Motor neuron (in vitro differentiated cells): ENCODE measurements at regions not wholly inside any gene's neighbourhood (a gene's known extent, or its start where the extent isn't known, plus 50 kb on each side); places are given as distances from the start of the nearest gene placed in this dataset.
A peak's percentile ranks its signal among the peaks of the same experiment; 100 is the strongest.

ENCODE experiments used
- ATAC-seq, 8 experiments: fragments of 200-7000 bp; cut with Tn5 transposase; replicated peaks in 6 of 8; 2 replicates each; pipeline ENCODE4 v1.8.0; 2021; ENCODE audit warnings: mild to moderate bottlenecking in 8 of 8, moderate library complexity in 8 of 8
- H3K27ac ChIP-seq, 2 donors: fragments of 250-450 bp; sonication (Bioruptor Pico); 2 replicates each; pipeline ENCODE4 v1.9.0; 2021; ENCODE audit warnings: antibody characterized with exemption in 2 of 2, mild to moderate bottlenecking in 2 of 2, moderate library complexity in 1 of 2
- H3K4me1 ChIP-seq, 2 donors: fragments of 250-450 bp; sonication (Bioruptor Pico); replicated peaks in 1 of 2; 2 replicates each; pipeline ENCODE4 v1.6.1; 2021; ENCODE audit warnings: antibody characterized with exemption in 2 of 2, mild to moderate bottlenecking in 2 of 2, moderate library complexity in 1 of 2
- H3K4me3 ChIP-seq, 5 donors: fragments of 250-450 bp; sonication (Bioruptor Pico); 2 replicates each; pipeline ENCODE4 v1.9.0; 2021; ENCODE audit warnings: antibody characterized with exemption in 5 of 5, mild to moderate bottlenecking in 5 of 5, moderate library complexity in 4 of 5
- WGBS, 10 experiments: fragments of 450-650 bp; shearing (Covaris generic); methylation state at CpG; one replicate each; pipeline ENCODE4 v1.0.0; 2022; 5-methylcytosine and 5-hydroxymethylcytosine counted together
- in situ Hi-C, 9 experiments: fragments of 400-800 bp; cut with MboI; loops; one replicate each; pipeline ENCODE4 v1.15.0; 2021; ENCODE audit warnings: low sequenced_read_pairs in 9 of 9, low pct_unique_long_range_greater_than_20kb in 2 of 9; ENCODE audit not compliant: unreplicated experiment in 9 of 9

GRCh38 chr11:8740129-8740528, 57.5 kb downstream of the RPL27A start:
- Histone ChIP-seq H3K4me1 (no peaks in the 10 kb centered on the region), H3K27ac (no peak overlapping the region), H3K4me3 (no peak overlapping the region)
- peak in 3 of 8 experiments; percentile 60 to 89 (median 68) for ATAC-seq
- in situ Hi-C loops: no loop called here
- 64 to 100% (median 92%) methylated on average over 1 to 3 of the region's 3 CpGs; no CpG with 5 or more reads in 1 of the 10 experiments for WGBS, 10 experiments

GRCh38 chr11:8744423-8744822, 61.8 kb downstream of the RPL27A start:
- in situ Hi-C loops: no loop called here
- H3K4me1 ChIP-seq: no peaks in the 10 kb centered on the region
- H3K4me3 ChIP-seq: no peak overlapping the region
- no peak for ATAC-seq
- H3K27ac ChIP-seq: no peak overlapping the region
- 100% methylated on average over 1 of the region's 1 CpG; no CpG with 5 or more reads in 7 of the 10 experiments for WGBS, 10 experiments

- no peak for ATAC-seq
- Histone ChIP-seq H3K4me3 (no peak overlapping the region), H3K27ac (no peak overlapping the region), H3K4me1 (no peaks in the 10 kb centered on the region)
- 77 to 100% (median 86%) methylated on average over 1 to 4 of the region's 6 CpGs; no CpG with 5 or more reads in 2 of the 10 experiments for WGBS, 10 experiments
- in situ Hi-C loops: no loop called here
Measured at GRCh38 chr11:8745431-8746253, 63.0 kb downstream of the RPL27A start.

- WGBS, 10 experiments: 0 to 100% (median 90%) methylated on average over 1 to 2 of the region's 2 CpGs; no CpG with 5 or more reads in 1 of the 10 experiments
- in situ Hi-C loops: no loop called here
Measured at GRCh38 chr11:8746331-8746974, 63.9 kb downstream of the RPL27A start.

GRCh38 chr11:8747173-8747572, 64.6 kb downstream of the RPL27A start:
- in situ Hi-C loops: no loop called here
- Histone ChIP-seq H3K4me3 (no peak overlapping the region), H3K27ac (no peak overlapping the region), H3K4me1 (no peaks in the 10 kb centered on the region)
- no peak for ATAC-seq

More at GRCh38 chr11:8746331-8746974, 63.9 kb downstream of the RPL27A start:
- no peak overlapping the region for H3K27ac ChIP-seq
- H3K4me3 ChIP-seq: no peak overlapping the region
- no peaks in the 10 kb centered on the region for H3K4me1 ChIP-seq
- no peak for ATAC-seq

- in situ Hi-C loops: no loop called here
- no peaks in the 10 kb centered on the region for H3K4me1 ChIP-seq
- ATAC-seq: no peak
- 90 to 100% (median 100%) methylated on average over 1 to 2 of the region's 2 CpGs; no CpG with 5 or more reads in 4 of the 10 experiments for WGBS, 10 experiments
- H3K4me3 ChIP-seq: no peak overlapping the region
- H3K27ac ChIP-seq: no peak overlapping the region
Measured at GRCh38 chr11:8748317-8748716, 65.7 kb downstream of the RPL27A start.

- WGBS, 10 experiments: 86 to 100% (median 100%) methylated on average over 1 to 2 of the region's 2 CpGs; no CpG with 5 or more reads in 5 of the 10 experiments
- in situ Hi-C loops: no loop called here
- no peaks in the 10 kb centered on the region for H3K4me1 ChIP-seq
- no peak for ATAC-seq
- H3K4me3 ChIP-seq: no peak overlapping the region
- H3K27ac ChIP-seq: no peak overlapping the region
Measured at GRCh38 chr11:8749202-8749601, 66.6 kb downstream of the RPL27A start.

- Histone ChIP-seq H3K4me3 (no peak overlapping the region), H3K27ac (no peak overlapping the region), H3K4me1 (no peaks in the 10 kb centered on the region)
- WGBS, 10 experiments: 0 to 100% (median 85%) methylated on average over 1 of the region's 1 CpG; no CpG with 5 or more reads in 2 of the 10 experiments
- no peak for ATAC-seq
- in situ Hi-C loops: no loop called here
Measured at GRCh38 chr11:8754241-8754640, 71.6 kb downstream of the RPL27A start.

- in situ Hi-C loops: no loop called here
- no peak for ATAC-seq
- no peak overlapping the region for H3K27ac ChIP-seq
- WGBS, 10 experiments: 100% methylated on average over 1 of the region's 1 CpG; no CpG with 5 or more reads in 5 of the 10 experiments
- H3K4me3 ChIP-seq: no peak overlapping the region
- no peaks in the 10 kb centered on the region for H3K4me1 ChIP-seq
Measured at GRCh38 chr11:8756201-8756600, 73.6 kb downstream of the RPL27A start.

- no peak overlapping the region for H3K4me3 ChIP-seq
- WGBS, 10 experiments: 80 to 100% (median 94%) methylated on average over 1 to 2 of the region's 2 CpGs; no CpG with 5 or more reads in 6 of the 10 experiments
- no peaks in the 10 kb centered on the region for H3K4me1 ChIP-seq
- no peak for ATAC-seq
- no peak overlapping the region for H3K27ac ChIP-seq
- in situ Hi-C loops: no loop called here
Measured at GRCh38 chr11:8757047-8757446, 74.5 kb downstream of the RPL27A start.

- in situ Hi-C loops: no loop called here
- H3K4me3 ChIP-seq: no peak overlapping the region
- 79 to 100% (median 84%) methylated on average over 1 to 2 of the region's 2 CpGs; no CpG with 5 or more reads in 6 of the 10 experiments for WGBS, 10 experiments
- H3K4me1 ChIP-seq: no peaks in the 10 kb centered on the region
- no peak overlapping the region for H3K27ac ChIP-seq
- ATAC-seq: no peak
Measured at GRCh38 chr11:8757533-8757932, 74.9 kb downstream of the RPL27A start.

- WGBS, 10 experiments: 75 to 100% (median 94%) methylated on average over 3 to 7 of the region's 11 CpGs; no CpG with 5 or more reads in 2 of the 10 experiments
- H3K4me3 ChIP-seq: no peak overlapping the region
- in situ Hi-C loops: no loop called here
- H3K4me1 ChIP-seq: no peaks in the 10 kb centered on the region
- H3K27ac ChIP-seq: no peak overlapping the region
- peak in 1 of 8 experiments; percentile 26 for ATAC-seq
Measured at GRCh38 chr11:8758619-8759169, 76.1 kb downstream of the RPL27A start.

- Histone ChIP-seq H3K4me3 (no peak overlapping the region), H3K27ac (no peak overlapping the region), H3K4me1 (no peaks in the 10 kb centered on the region)
- 83% methylated on average over 1 of the region's 1 CpG; no CpG with 5 or more reads in 8 of the 10 experiments for WGBS, 10 experiments
- ATAC-seq: no peak
- in situ Hi-C loops: no loop called here
Measured at GRCh38 chr11:8759634-8760033, 77.0 kb downstream of the RPL27A start.
